ENCODE measurements at regions not wholly inside any gene's neighbourhood (a gene's known extent, or its start where the extent isn't known, plus 50 kb on each side); places are given as distances from the start of the nearest gene placed in this dataset.

DNA sequence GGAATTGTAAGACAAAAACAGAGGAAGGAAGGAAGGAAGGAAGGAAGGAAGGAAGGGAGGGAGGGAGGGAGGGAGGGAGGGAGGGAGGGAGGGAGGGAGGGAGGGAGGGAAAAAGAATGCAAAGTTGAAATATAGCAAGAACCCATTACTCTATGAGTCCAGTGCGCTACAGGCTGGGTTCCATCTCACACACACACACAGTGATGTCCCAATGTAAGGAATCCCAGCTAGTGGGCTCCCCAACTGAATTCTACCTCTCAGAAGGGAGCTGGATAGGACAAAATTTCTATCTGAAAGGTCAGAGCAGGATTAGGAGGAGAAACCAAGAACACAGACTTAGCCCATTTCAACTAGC is 173.4 kb downstream of the DAD1 start:
- no peak overlapping the region for H3K4me2 ChIP-seq (ENCODE audit: low read length)
- no peaks in the 10 kb centered on the region for H3K27me3 ChIP-seq (ENCODE audit: low read depth, low read length)
- no peak overlapping the region for H3K27ac ChIP-seq (ENCODE audit: low read length)
- no peak for TF ChIP-seq EZH2phosphoT487 (IDR thresholded peaks at IDR 0.05; ENCODE audit: low read depth)
- TF ChIP-seq, protein P1, sequence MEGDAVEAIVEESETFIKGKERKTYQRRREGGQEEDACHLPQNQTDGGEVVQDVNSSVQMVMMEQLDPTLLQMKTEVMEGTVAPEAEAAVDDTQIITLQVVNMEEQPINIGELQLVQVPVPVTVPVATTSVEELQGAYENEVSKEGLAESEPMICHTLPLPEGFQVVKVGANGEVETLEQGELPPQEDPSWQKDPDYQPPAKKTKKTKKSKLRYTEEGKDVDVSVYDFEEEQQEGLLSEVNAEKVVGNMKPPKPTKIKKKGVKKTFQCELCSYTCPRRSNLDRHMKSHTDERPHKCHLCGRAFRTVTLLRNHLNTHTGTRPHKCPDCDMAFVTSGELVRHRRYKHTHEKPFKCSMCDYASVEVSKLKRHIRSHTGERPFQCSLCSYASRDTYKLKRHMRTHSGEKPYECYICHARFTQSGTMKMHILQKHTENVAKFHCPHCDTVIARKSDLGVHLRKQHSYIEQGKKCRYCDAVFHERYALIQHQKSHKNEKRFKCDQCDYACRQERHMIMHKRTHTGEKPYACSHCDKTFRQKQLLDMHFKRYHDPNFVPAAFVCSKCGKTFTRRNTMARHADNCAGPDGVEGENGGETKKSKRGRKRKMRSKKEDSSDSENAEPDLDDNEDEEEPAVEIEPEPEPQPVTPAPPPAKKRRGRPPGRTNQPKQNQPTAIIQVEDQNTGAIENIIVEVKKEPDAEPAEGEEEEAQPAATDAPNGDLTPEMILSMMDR (IDR thresholded peaks at IDR 0.05; ENCODE audit: low read depth, low read length), result no peak
- no peaks in the 10 kb centered on the region for H4K20me1 ChIP-seq (ENCODE audit: insufficient read depth, low read length)
- peaks cover 4% of the 10 kb centered on the region for H3K4me1 ChIP-seq (ENCODE audit: low read length)
- H3K9me3 ChIP-seq (ENCODE audit: insufficient read depth, low read length), result no peaks in the 10 kb centered on the region
- H3K36me3 ChIP-seq (replicated peaks; ENCODE audit: low read depth, low read length), result no peaks in the 10 kb centered on the region
- no peaks in the 10 kb centered on the region for H3K79me2 ChIP-seq (ENCODE audit: low read length)
- H3K9ac ChIP-seq (ENCODE audit: low read length), result no peak overlapping the region
- no peak overlapping the region for H3K4me3 ChIP-seq (ENCODE audit: low read length)
- H2AFZ ChIP-seq (ENCODE audit: low read depth, low read length), result no peak overlapping the region

DNA sequence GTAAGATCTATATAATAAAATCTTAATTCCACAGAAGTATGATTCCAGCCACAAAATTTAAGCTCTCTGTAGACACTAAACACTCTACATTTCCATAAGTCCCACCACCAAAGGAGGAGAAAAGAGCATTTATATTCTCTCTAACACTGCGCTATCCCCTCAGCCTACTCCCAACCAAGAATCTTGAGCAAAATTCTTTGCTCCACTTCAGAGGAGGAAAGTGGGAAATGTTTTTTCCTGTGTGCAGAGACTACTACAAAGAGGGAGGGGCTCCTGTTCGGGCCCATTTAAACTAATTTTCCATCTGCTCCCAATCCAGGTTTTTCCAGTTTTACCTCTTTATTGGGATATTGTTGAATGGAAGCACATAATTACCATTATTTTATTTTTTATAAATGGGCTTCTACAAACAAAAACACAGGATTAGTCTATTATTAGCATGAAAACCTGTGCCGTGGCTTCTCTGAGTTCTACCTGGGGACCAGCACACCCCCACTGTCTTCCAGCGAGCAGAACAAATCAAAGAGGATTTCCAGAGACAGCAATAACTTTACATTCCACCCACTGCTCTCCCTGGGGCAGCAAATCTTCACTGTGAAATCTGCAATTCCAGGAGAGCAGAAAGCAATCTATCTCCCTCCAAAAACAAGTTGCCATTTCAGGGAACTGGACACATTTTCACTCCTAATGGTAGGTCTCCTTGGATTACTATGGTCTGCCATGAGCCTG is 174.0 kb downstream of the DAD1 start:
- H3K27ac ChIP-seq (ENCODE audit: low read length), result no peak overlapping the region
- no peak overlapping the region for H2AFZ ChIP-seq (ENCODE audit: low read depth, low read length)
- no peaks in the 10 kb centered on the region for H3K79me2 ChIP-seq (ENCODE audit: low read length)
- no peaks in the 10 kb centered on the region for H4K20me1 ChIP-seq (ENCODE audit: insufficient read depth, low read length)
- H3K9ac ChIP-seq (ENCODE audit: low read length), result no peak overlapping the region
- H3K4me3 ChIP-seq (ENCODE audit: low read length), result no peak overlapping the region
- TF ChIP-seq, protein P1 (IDR thresholded peaks at IDR 0.05; ENCODE audit: low read depth, low read length), result no peak
- no peak for TF ChIP-seq EZH2phosphoT487 (IDR thresholded peaks at IDR 0.05; ENCODE audit: low read depth)
- H3K36me3 ChIP-seq (replicated peaks; ENCODE audit: low read depth, low read length), result no peaks in the 10 kb centered on the region
- no peaks in the 10 kb centered on the region for H3K9me3 ChIP-seq (ENCODE audit: insufficient read depth, low read length)
- H3K27me3 ChIP-seq (ENCODE audit: low read depth, low read length), result no peaks in the 10 kb centered on the region
- no peak overlapping the region for H3K4me2 ChIP-seq (ENCODE audit: low read length)
- peaks cover 9% of the 10 kb centered on the region for H3K4me1 ChIP-seq (ENCODE audit: low read length)

DNA sequence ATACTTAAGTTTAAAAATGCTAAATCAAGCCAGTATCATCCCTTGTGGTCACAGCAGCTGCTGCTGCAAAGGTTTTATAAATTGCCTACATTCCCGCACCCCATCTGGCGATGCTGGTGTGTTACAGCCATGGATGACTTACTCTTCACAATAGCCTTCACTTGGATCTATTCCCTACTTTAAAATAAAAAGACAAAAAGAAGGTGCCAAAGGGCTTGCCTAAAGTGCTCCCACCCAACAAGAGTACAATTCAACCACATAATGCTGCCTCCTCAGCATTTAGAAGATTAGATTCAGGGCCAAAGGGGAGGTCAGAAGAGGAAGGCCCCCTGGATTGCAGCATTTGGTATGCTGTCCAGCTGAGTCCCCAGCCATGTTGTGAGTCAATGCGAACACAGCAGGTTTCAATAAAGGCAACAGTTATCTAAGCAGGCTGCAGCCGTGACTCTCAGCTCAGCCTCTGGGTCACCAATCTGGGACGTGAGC is 176.1 kb downstream of the DAD1 start:
- Histone ChIP-seq H3K4me3 (ENCODE audit: low read length) (no peak overlapping the region), H3K4me2 (ENCODE audit: low read length) (no peak overlapping the region), H4K20me1 (ENCODE audit: insufficient read depth, low read length) (no peaks in the 10 kb centered on the region), H3K27ac (ENCODE audit: low read length) (no peak overlapping the region), H3K36me3 (replicated peaks; ENCODE audit: low read depth, low read length) (no peaks in the 10 kb centered on the region), H3K9ac (ENCODE audit: low read length) (no peak overlapping the region), H3K79me2 (ENCODE audit: low read length) (no peaks in the 10 kb centered on the region), H2AFZ (ENCODE audit: low read depth, low read length) (no peak overlapping the region), H3K27me3 (ENCODE audit: low read depth, low read length) (peaks cover under 1% of the 10 kb centered on the region; the same call in 1 of the 2 replicates), H3K4me1 (ENCODE audit: low read length) (peaks cover 9% of the 10 kb centered on the region), H3K9me3 (ENCODE audit: insufficient read depth, low read length) (no peaks in the 10 kb centered on the region)
- TF ChIP-seq, protein P1 (IDR thresholded peaks at IDR 0.05; ENCODE audit: low read depth, low read length), result no peak

DNA sequence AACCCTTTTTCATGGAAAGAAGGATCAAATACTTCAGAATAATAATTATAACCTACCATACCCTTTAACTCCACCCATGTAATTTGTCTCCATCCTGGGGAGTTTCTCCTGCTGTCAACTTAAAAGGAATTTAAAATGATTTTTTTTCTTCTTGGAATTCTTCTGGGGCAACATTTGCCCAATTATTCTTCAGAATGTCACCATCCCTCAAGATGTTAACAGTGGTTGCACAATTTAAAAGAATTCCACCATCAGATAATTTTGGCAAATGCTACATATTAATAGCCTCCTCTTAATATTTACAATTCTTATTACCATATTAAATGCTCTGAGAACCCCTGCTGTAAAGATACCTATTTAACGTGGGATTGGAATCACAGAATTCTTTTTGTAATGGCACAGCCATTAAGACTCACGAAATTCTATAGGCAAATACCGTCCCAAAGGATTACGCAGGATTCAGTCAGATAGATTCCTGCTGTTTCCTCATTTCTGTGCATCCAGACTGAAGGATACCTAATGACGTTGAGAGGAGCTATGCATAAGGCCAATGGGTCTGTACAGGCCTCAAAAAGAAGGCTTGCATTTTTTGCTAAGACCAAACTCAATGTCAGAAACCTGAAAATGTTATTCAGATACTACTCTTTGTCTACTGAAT is 177.5 kb downstream of the DAD1 start:
- H3K27me3 ChIP-seq (ENCODE audit: low read depth, low read length), result peaks cover 5% of the 10 kb centered on the region; the same call in 1 of the 2 replicates
- no peak overlapping the region for H2AFZ ChIP-seq (ENCODE audit: low read depth, low read length)
- no peaks in the 10 kb centered on the region for H3K79me2 ChIP-seq (ENCODE audit: low read length)

More for the DNA sequence above, 177.5 kb downstream of the DAD1 start:
- Histone ChIP-seq H3K27ac (ENCODE audit: low read length) (no peak overlapping the region), H3K4me3 (ENCODE audit: low read length) (no peak overlapping the region), H3K36me3 (replicated peaks; ENCODE audit: low read depth, low read length) (no peaks in the 10 kb centered on the region), H4K20me1 (ENCODE audit: insufficient read depth, low read length) (no peaks in the 10 kb centered on the region), H3K4me1 (ENCODE audit: low read length) (peaks cover 15% of the 10 kb centered on the region), H3K9ac (ENCODE audit: low read length) (no peak overlapping the region), H3K4me2 (ENCODE audit: low read length) (no peak overlapping the region), H3K9me3 (ENCODE audit: insufficient read depth, low read length) (no peaks in the 10 kb centered on the region)
- TF ChIP-seq, protein P1 (IDR thresholded peaks at IDR 0.05; ENCODE audit: low read depth, low read length), result no peak
- TF ChIP-seq EZH2phosphoT487 (IDR thresholded peaks at IDR 0.05; ENCODE audit: low read depth), result no peak

Measured in OCI-LY3 (cell line).